ENCODE measurements at regions not wholly inside any gene's neighbourhood (a gene's known extent, or its start where the extent isn't known, plus 50 kb on each side); places are given as distances from the start of the nearest gene placed in this dataset.
"Not testable (repeated sequence)": the region's sequence is repeated elsewhere in the genome, so short reads cannot be mapped to it uniquely, and the experiment has no call there.

- no peak for DNase-seq
Observed at GRCh38 chr6:62819640-62820039, 391.6 kb upstream of the FKBP1C start.

DNA sequence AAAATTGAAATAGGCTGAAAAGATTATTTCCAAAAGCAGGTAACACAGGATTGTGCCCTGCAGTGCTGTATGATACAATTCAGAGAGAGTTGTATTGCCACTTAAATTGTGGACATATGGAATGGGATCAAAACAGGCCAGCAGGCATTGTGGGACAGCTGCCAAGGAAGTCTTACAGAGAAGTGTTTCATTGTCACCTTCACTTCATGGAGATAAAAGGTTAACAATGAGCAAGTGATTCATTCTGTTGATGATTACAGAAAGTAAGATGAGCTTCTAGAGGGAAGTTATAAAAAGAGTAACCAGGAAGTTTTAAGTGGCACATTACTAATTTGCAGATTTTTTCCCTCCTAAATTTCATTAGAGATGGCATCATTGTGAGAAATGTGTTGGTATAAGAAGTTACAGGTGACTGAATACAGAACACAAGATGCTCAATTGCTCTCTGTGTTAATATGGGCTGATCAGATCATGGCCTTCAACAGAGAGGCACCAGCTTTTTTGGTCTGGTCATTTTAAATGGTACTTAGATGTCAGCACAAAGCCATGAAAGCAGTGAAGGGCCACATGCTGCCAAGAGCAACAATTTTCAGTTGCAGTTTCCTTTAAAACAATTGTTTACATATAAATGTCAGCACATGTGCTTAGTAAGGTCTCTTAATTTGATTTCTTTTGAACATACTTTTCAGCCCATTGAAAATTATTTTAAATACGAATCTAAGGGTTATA, 402.5 kb upstream of the FKBP1C start:
- no peak for DNase-seq

- no peak for DNase-seq
Observed at GRCh38 chr6:62805431-62805830, 405.8 kb upstream of the FKBP1C start.

DNA sequence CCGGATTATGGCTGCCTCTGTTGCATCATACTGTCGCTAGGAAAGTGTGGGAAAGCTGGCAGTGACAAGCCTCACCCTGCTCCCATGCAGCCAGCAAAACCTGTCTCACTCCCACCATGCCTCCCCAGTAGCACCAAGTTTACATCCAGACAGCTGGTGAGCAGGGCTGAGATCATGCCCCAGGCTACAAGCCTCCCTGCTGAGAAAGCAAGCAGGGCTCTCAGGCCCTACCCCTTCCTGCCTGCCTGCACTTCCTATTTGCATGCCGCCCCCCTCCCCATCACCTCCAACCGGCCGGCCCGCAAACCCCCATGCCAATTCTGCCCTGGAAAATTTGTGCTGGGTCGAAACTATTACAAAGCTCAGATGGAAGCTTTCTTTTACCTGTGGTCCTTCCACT, 408.2 kb upstream of the FKBP1C start:
- DNase-seq, result no peak

DNA sequence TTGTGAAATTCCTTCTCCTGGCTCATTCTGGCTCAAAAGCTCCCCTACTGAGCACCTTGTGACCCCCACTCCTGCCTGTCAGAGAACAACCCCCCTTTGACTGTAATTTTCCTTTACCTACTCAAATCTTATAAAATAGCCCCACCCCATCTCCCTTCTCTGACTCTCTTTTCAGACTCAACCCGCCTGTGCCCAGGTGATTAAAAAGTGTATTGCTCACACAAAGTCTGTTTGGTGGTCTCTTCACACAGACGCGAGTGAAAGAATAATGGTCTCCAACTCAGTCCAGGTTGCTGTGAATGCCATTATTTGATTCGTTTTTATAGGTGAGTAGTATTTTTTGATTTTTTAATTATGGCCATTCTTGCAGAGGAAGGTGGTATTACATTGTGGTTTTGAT, 414.1 kb upstream of the FKBP1C start:
- no peak for DNase-seq

DNA sequence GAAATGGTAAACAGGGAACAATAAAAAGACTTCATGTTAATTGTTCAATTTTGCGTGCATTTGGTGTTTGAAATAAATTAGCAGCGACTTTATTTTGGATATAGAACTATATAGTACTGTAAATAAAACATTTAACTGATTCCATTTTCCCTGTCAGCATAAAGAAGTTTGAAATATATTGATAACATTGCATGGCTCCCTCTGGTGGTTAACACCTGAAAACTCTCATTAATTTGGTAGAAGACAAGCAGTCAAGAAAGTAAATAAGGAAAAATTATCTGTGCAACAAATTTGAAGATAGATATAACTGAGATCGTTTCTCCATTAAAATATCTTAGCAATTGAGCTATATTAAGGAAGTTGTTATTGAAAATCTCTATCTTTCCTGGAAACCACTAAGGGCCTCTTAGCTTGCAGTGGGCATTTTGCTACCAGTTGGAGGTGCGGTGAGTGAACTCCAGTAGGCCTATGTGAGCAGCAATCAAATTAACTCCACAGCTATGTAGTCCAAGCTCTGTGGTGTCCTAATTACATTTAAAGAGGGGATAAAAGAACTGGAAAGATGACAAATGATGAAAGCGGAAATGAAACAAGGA, 435.7 kb upstream of the FKBP1C start:
- peak; percentile 3 for DNase-seq

- not testable (repeated sequence) for DNase-seq
Observed at GRCh38 chr6:62766174-62766573, 445.1 kb upstream of the FKBP1C start.

DNA sequence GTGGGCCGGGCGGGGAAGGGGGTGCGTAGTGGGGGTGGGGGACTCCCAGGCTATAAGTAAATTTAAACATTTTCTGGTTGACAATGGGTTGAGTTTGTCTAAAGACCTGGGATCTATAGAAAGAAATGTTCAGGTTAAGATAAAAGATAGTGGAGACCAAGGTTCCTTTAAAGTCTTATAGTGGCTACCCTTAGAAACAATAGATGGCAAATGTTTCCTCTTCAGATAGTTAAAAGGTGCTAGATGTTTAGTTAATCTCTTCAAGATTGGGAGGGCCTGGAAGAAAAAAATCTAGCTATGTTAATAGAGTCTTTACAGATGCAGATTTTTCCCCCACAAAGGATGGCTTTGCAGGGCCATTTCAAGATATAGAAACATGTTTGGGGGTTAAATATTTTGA, 446.4 kb upstream of the FKBP1C start:
- DNase-seq, result no peak

DNA sequence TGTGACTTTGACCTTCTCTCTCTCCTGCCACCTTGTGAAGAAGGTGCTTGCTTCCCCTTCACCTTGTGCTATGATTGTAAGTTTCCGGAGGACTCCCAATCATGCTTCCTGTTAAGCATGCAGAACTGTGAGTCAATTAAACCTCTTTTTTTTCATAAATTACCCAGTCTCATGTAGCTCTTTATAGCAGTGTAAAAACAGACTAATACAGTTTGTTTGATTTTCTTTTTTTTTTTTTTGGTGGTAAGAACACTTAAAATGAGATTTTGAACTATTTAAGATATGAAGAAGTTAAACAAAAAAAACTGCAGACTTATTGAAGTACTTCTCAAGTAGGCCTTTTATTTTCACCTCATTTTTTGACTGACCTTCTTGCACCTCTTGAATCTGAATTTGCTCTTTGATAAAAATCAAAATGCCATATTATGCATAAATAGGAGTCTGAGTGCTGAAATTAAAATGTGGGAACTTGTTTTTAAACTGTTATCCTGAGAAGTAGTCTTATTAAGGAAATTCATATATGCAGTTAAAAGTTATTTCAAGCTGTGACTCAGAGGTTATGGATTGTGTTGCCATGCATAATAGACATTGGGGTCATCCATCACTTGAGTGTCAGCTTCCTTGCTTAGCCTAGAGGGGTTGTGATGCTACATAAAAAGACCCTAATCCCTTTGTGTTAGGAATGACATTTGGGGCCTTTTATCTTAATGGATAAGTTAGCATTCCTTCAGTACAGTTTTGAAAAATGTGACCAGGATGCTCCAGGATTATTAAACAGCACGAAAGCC, 447.9 kb upstream of the FKBP1C start:
- DNase-seq, result no peak

- DNase-seq, result no peak
Observed at GRCh38 chr6:62746968-62747367, 460.9 kb upstream of the KHDRBS2 start.

DNA sequence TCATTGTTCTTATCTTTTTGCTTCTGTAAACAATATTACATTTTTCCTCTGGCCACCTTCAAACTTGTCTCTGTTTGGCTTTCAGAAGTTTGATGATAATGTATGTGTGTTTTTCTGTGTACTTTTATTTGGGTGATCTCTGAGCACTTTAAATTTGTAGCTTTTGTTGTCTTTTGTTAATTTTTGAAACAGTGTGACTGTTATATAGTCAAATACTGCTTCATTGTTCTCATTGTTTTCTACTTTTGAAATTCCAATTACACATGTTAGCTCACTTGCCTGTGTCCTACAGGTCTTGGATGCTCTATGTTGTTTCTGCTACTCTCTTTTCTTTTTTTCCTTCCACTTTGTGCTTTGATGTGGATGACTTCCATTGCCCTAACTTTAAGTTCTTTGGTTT, 460.1 kb upstream of the KHDRBS2 start:
- DNase-seq, result no peak

- no peak for DNase-seq
Observed at GRCh38 chr6:62740596-62740995, 454.6 kb upstream of the KHDRBS2 start.

DNA sequence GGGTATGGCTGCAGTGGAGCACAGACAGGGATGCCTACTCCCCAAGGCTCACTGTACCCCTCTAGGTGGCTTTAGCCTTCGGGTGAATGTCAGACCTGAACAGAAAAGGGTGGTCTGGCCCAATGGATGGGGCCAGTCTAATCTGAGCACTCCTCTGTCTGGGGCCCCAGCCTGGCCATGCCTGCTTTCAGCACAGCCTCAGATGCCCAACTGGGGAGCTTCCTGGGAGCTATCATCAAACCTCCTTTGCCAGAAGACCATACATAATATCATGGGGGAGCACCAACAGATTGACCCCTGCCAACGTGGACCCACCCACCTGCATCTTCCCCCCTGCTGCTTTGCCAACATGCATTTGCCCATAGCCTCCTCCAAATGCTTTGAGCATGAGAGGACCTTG, 454.1 kb upstream of the KHDRBS2 start:
- no peak for DNase-seq

DNA sequence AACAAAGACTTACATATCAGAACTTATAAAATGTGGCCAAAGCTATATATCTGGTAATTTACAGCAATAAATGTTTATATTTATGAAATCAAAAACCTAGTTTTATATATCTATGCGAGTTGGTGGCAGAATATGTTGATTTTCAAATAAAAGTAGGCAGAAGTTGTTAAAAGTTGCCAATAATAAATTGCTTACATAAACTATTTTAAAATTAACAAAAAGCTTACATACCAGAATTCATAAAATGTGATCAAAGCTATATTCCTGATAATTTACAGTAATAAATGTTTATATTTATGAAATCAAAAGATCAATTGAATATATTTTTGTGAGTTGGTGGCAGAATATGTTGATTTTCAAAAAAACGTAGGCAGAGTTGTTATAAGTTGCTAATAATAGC, 451.8 kb upstream of the KHDRBS2 start:
- DNase-seq, result no peak

GRCh38 chr6:62721408-62721807, 435.4 kb upstream of the KHDRBS2 start:
- DNase-seq, result no peak

DNA sequence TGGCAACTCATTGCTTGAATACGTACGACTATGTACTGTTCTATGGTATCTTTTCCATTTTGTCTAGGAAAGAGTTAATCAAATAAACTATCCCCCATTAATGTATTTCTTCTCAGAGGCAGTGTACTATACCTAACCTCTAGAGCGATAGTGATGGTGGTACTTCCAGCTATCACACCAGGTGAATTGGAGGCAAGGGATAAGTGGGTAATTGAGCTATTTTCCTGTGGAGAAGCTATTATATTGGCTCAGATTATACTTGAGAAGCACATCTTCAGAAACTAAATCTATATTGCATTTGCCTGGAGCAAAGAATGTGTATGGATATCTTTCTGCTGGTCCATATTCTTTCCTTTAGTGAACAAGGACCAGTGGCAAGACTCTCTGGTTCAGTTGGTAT, 430.7 kb upstream of the KHDRBS2 start:
- no peak for DNase-seq

- no peak for DNase-seq
Observed at GRCh38 chr6:62714112-62714511, 428.1 kb upstream of the KHDRBS2 start.

DNA sequence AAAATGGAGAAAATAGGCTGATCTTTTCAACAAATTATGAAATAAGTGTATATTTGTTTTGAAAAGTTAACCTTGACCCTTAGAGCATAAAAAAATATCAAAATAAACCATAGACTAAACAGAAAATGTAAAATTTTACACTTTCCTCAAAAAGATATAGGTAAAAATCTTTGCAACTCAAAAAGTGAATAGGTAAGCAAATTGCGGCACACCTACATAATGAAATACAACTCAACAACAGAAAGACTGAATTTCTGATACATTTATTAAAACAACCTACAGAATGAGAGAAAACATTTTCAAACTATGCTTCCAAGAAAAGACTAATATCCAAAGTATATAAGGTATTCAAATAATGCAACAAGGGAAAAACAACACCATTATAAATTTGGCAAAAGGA, 425.7 kb upstream of the KHDRBS2 start:
- DNase-seq, result no peak

DNA sequence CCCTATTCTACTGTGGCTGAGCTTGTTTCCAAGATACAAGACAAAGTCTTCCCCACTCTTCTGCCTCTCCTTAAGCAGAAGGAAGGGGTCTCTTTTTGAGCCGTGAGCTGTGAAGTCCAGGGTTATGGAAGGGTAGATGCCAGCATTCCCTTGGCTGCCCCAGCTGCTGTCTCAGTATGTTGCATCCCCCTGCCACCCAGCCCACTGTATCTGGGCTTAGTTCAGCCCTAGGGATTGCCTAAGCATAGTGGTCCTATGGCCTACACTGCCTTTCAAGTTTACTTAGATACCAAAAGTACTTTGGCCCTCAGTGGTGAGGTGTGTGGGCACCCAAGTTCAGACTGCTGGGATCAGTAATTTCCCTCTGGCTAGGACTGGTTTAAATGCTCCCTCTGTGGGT, 421.9 kb upstream of the KHDRBS2 start:
- DNase-seq, result no peak

DNA sequence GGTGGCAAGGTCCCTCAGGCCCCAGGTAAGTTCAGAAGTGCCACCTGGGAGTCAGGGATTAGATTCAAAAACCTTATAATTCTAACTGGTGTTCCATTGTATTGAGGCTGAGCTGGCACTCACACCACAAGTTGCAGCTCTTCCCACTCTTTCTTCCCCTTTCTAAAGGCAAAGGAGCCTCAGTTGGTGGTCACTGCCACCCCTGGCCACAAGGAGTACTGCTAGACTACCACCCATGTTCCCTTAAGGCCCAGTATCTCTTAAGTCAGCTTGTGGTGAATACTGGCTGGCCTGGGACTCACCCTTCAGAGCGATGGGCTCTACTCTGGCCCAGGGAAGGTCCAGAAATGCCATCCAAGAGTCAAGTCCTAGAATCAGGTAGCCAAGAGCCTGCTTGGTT, 421.1 kb upstream of the KHDRBS2 start:
- no peak for DNase-seq

GRCh38 chr6:62683063-62683462, 397.0 kb upstream of the KHDRBS2 start:
- no peak for DNase-seq

GRCh38 chr6:62681108-62681507, 395.1 kb upstream of the KHDRBS2 start:
- DNase-seq, result no peak

DNA sequence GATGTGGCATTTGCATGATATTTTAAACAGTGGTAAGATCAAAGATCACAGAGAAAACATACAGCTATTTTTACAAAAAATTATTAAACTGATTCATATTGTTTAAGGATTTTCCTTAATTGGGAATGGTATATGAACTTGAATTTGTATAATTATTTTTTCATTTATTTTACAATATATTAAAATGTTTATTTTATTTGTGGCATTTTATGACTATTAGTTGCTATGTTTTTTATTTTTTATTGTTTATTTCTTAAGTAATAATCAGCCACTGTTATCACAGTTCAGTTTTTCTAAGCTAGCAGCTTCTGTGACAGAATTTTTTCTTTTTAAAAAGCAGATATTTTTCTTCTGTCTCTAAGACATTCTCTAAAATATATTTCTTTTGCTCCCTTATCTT, 387.0 kb upstream of the KHDRBS2 start:
- no peak for DNase-seq

DNA sequence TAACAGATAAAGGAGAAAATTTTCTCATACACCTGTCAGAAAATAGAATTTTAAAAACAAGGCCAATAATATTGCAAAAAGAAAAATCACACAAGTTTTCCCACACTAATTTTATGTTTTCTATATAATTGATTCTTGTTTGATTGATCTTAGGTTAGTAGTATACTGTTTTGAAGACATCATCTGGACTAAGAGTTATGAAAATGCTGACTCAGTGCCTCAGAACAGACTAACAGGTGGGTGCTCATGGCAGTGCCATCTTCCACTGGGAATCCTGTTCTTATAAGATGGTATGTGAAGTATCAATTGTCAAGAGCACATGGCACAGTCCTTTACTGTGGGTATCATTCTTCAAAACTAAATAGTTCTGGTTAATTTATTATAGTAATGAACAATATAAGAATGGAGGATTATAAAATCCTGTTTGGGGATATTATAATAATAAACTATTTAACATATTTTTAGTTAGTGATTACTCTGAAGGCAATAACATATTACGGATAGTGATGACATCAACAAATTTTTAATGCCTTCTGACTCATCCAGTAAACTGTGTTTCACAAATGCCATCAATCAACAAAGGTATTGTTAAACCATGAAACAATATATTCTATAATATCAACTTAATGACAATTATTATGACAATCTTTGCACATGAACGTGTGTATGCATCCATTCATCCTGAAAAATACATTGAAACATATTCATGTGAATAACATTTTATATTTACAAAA, 384.6 kb upstream of the KHDRBS2 start:
- DNase-seq, result no peak
